HepG2 (cell line): ENCODE measurements at regions not wholly inside any gene's neighbourhood (a gene's known extent, or its start where the extent isn't known, plus 50 kb on each side); places are given as distances from the start of the nearest gene placed in this dataset.
A peak's percentile ranks its signal among the peaks of the same experiment; 100 is the strongest.

Source experiments
- ARID5B ChIP-seq: IDR thresholded peaks from 2 replicates; pipeline ENCODE4 v1.4.0; 2020; ENCODE audit warnings: mild to moderate bottlenecking, missing genetic modification reagents
- FOXA3 ChIP-seq: IDR thresholded peaks from 2 replicates; pipeline ENCODE4 v1.6.1; 2016; ENCODE audit warnings: missing genetic modification reagents, missing compliant biosample characterization
- GATAD2A ChIP-seq: IDR thresholded peaks from 2 replicates; pipeline ENCODE4 v1.6.1; 2016
- HOXA5 ChIP-seq: sonication (generic); formaldehyde crosslinking; IDR thresholded peaks from 2 replicates; pipeline ENCODE4 v1.4.0; 2020; ENCODE audit warnings: missing genetic modification reagents
- MIXL1 ChIP-seq: IDR thresholded peaks from 2 replicates; pipeline ENCODE4 v1.6.1; 2016
- MXD3 ChIP-seq: IDR thresholded peaks from 2 replicates; pipeline ENCODE4 v1.6.1; 2016; ENCODE audit warnings: mild to moderate bottlenecking, missing biosample characterization, missing genetic modification reagents
- ONECUT2 ChIP-seq: sonication (generic); formaldehyde crosslinking; IDR thresholded peaks from 2 replicates; pipeline ENCODE4 v1.4.0; 2020; ENCODE audit warnings: missing genetic modification reagents
- PITX1 ChIP-seq: sonication (generic); formaldehyde crosslinking; IDR thresholded peaks from 2 replicates; pipeline ENCODE4 v1.5.1; 2020; ENCODE audit warnings: mild to moderate bottlenecking, missing genetic modification reagents
- SIX1 ChIP-seq: sonication (generic); formaldehyde crosslinking; IDR thresholded peaks from 2 replicates; pipeline ENCODE4 v1.4.0; 2020; ENCODE audit warnings: missing genetic modification reagents, borderline replicate concordance
- SOX13 ChIP-seq, 3 experiments: fragments of 450-650 bp in 1 of 3; sonication (generic) in 1 of 3; formaldehyde crosslinking in 1 of 3; IDR thresholded peaks in 2 of 3; conservative IDR thresholded peaks in 1 of 3; 2 replicates each; pipeline versions ENCODE4 v1.5.0 to v1.6.1; 2016 to 2020; ENCODE audit warnings: antibody characterized with exemption in 1 of 3, mild to moderate bottlenecking in 1 of 3, missing compliant biosample characterization in 1 of 3, missing genetic modification reagents in 1 of 3, moderate library complexity in 1 of 3
- SOX6 ChIP-seq, 2 experiments: fragments of 450-650 bp in 1 of 2; sonication (generic) in 1 of 2; formaldehyde crosslinking in 1 of 2; IDR thresholded peaks; 2 replicates each; pipeline versions ENCODE4 v1.4.0 to v1.6.1; 2017 to 2020; ENCODE audit warnings: antibody characterized with exemption in 1 of 2, mild to moderate bottlenecking in 1 of 2, missing genetic modification reagents in 1 of 2
- ZBTB2 ChIP-seq: sonication (generic); formaldehyde crosslinking; IDR thresholded peaks from 2 replicates; pipeline ENCODE4 v1.8.0; 2022; ENCODE audit warnings: low read depth, missing genetic modification reagents
- ZNF17 ChIP-seq: sonication (generic); formaldehyde crosslinking; IDR thresholded peaks from 2 replicates; pipeline ENCODE4 v1.5.0; 2020; ENCODE audit warnings: mild to moderate bottlenecking, missing genetic modification reagents
- TF ChIP-seq, protein P1 (sequence below): sonication (generic); formaldehyde crosslinking; conservative IDR thresholded peaks from 2 replicates; pipeline ENCODE4 v1.4.0; 2020; ENCODE audit warnings: mild to moderate bottlenecking, missing genetic modification reagents, moderate library complexity
- TF ChIP-seq, protein P2 (sequence below): sonication (generic); formaldehyde crosslinking; IDR thresholded peaks from 2 replicates; pipeline ENCODE4 v1.4.0; 2020; ENCODE audit warnings: missing genetic modification reagents, mild to moderate bottlenecking, borderline replicate concordance

DNA sequence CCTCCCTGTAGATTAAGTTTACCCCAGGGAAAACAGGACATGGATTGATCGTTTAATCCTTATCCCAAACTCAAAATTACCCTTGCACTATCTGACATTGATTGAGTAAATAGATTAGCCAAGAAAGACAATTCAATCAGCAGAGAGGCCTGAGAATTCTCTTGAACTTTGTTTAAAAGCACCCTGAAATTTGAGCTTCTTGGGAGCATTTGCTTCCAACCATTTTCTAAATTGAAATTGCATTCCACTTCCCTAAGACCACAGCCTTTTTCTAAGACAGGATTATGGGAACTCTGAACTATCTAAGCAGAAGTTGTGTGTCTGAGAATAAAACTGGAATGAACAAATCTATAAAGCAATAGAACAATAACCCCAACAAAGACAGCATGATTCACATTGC lies 76.6 kb upstream of the TNRC6A start (continued):
- TF ChIP-seq, protein P1, sequence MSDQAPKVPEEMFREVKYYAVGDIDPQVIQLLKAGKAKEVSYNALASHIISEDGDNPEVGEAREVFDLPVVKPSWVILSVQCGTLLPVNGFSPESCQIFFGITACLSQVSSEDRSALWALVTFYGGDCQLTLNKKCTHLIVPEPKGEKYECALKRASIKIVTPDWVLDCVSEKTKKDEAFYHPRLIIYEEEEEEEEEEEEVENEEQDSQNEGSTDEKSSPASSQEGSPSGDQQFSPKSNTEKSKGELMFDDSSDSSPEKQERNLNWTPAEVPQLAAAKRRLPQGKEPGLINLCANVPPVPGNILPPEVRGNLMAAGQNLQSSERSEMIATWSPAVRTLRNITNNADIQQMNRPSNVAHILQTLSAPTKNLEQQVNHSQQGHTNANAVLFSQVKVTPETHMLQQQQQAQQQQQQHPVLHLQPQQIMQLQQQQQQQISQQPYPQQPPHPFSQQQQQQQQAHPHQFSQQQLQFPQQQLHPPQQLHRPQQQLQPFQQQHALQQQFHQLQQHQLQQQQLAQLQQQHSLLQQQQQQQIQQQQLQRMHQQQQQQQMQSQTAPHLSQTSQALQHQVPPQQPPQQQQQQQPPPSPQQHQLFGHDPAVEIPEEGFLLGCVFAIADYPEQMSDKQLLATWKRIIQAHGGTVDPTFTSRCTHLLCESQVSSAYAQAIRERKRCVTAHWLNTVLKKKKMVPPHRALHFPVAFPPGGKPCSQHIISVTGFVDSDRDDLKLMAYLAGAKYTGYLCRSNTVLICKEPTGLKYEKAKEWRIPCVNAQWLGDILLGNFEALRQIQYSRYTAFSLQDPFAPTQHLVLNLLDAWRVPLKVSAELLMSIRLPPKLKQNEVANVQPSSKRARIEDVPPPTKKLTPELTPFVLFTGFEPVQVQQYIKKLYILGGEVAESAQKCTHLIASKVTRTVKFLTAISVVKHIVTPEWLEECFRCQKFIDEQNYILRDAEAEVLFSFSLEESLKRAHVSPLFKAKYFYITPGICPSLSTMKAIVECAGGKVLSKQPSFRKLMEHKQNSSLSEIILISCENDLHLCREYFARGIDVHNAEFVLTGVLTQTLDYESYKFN (CRISPR knock-in tag): peak; percentile 64
- TF ChIP-seq MXD3 (CRISPR knock-in tag) (no peak), MIXL1 (CRISPR knock-in tag) (peak; percentile 53; the same call in 1 of the 2 replicates), SOX13 (IDR thresholded peaks at IDR 0.05) (no peak), SOX13 (CRISPR knock-in tag; conservative IDR thresholded peaks at IDR 0.05 in 1 of 2, IDR thresholded peaks at IDR 0.05 in 1 of 2) (peak in 1 of 2 experiments; percentile 43; a peak in 2 of 4 replicates), PITX1 (CRISPR knock-in tag) (peak; percentile 70; the same call in 1 of the 2 replicates), ZBTB2 (CRISPR knock-in tag) (no peak), ZNF17 (no peak), ARID5B (CRISPR knock-in tag) (0 out of 2 replicates have a peak, but pooled peaks have one; percentile 25), HOXA5 (CRISPR knock-in tag) (0 out of 2 replicates have a peak, but pooled peaks have one; percentile 3), GATAD2A (CRISPR knock-in tag) (peak; percentile 62), ONECUT2 (peak; percentile 75), SOX6 (IDR thresholded peaks at IDR 0.05) (no peak), SOX6 (CRISPR knock-in tag; IDR thresholded peaks at IDR 0.05) (peak; percentile 62), SIX1 (peak; percentile 23; the same call in 1 of the 2 replicates), FOXA3 (CRISPR knock-in tag) (peak; percentile 19; the same call in 1 of the 2 replicates)
- TF ChIP-seq, protein P2, sequence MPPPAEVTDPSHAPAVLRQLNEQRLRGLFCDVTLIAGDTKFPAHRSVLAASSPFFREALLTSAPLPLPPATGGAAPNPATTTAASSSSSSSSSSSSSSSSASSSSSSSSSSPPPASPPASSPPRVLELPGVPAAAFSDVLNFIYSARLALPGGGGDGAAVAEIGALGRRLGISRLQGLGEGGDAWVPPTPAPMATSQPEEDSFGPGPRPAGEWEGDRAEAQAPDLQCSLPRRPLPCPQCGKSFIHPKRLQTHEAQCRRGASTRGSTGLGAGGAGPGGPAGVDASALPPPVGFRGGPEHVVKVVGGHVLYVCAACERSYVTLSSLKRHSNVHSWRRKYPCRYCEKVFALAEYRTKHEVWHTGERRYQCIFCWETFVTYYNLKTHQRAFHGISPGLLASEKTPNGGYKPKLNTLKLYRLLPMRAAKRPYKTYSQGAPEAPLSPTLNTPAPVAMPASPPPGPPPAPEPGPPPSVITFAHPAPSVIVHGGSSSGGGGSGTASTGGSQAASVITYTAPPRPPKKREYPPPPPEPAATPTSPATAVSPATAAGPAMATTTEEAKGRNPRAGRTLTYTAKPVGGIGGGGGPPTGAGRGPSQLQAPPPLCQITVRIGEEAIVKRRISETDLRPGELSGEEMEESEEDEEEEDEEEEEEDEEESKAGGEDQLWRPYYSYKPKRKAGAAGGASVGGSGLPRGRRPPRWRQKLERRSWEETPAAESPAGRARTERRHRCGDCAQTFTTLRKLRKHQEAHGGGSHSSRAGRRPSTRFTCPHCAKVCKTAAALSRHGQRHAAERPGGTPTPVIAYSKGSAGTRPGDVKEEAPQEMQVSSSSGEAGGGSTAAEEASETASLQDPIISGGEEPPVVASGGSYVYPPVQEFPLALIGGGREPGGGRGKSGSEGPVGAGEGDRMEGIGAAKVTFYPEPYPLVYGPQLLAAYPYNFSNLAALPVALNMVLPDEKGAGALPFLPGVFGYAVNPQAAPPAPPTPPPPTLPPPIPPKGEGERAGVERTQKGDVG (CRISPR knock-in tag): no peak
